HG02885 (cell line): ENCODE measurements at regions not wholly inside any gene's neighbourhood (a gene's known extent, or its start where the extent isn't known, plus 50 kb on each side); places are given as distances from the start of the nearest gene placed in this dataset.
"Not testable (repeated sequence)": the region's sequence is repeated elsewhere in the genome, so short reads cannot be mapped to it uniquely, and the experiment has no call there.

Experiments
- ATAC-seq: cut with Tn5 transposase; IDR thresholded peaks from one replicate; pipeline ENCODE4 v1.9.1; 2021; ENCODE audit warnings: mild to moderate bottlenecking; ENCODE audit not compliant: unreplicated experiment, poor library complexity

GRCh38 chr6:6724539-6725467 lies 136.3 kb downstream of the LY86 start:
- ATAC-seq, result no peak

GRCh38 chr6:6725468-6726209 lies 137.1 kb downstream of the LY86 start:
- ATAC-seq, result no peak

GRCh38 chr6:6728169-6728941 lies 139.8 kb downstream of the LY86 start:
- ATAC-seq, result no peak

GRCh38 chr6:6729971-6730370 lies 141.5 kb downstream of the LY86 start:
- ATAC-seq, result no peak

- ATAC-seq, result no peak
These were observed 142.3 kb downstream of the LY86 start for GRCh38 chr6:6730831-6731230.

- ATAC-seq, result no peak
These were observed 146.3 kb downstream of the LY86 start for GRCh38 chr6:6734479-6735465.

GRCh38 chr6:6736791-6737654 lies 148.5 kb downstream of the LY86 start:
- no peak for ATAC-seq

- no peak for ATAC-seq
These were observed 149.2 kb downstream of the LY86 start for GRCh38 chr6:6737671-6738070.

GRCh38 chr6:6738108-6738507 lies 149.6 kb downstream of the LY86 start:
- ATAC-seq, result no peak

- ATAC-seq, result no peak
These were observed 150.6 kb downstream of the LY86 start for GRCh38 chr6:6738922-6739716.

GRCh38 chr6:6740595-6740994 lies 152.1 kb downstream of the LY86 start:
- ATAC-seq, result no peak

GRCh38 chr6:6741264-6741663 lies 152.7 kb downstream of the LY86 start:
- ATAC-seq, result no peak

GRCh38 chr6:6742535-6742934 lies 154.0 kb downstream of the LY86 start:
- ATAC-seq, result no peak

- no peak for ATAC-seq
These were observed 156.0 kb downstream of the LY86 start for GRCh38 chr6:6744551-6744950.

- not testable (repeated sequence) for ATAC-seq
These were observed 157.3 kb downstream of the LY86 start for GRCh38 chr6:6745637-6746332.

- ATAC-seq, result no peak
These were observed 157.9 kb downstream of the LY86 start for GRCh38 chr6:6746333-6746969.

GRCh38 chr6:6746970-6747338 lies 158.4 kb downstream of the LY86 start:
- ATAC-seq, result no peak
